DOHH2 (cell line): ENCODE measurements at regions not wholly inside any gene's neighbourhood (a gene's known extent, or its start where the extent isn't known, plus 50 kb on each side); places are given as distances from the start of the nearest gene placed in this dataset.

Source experiments
- H3F3A ChIP-seq: fragments of 200-600 bp; sonication (generic), shearing (Covaris generic); 2 replicates; pipeline ENCODE4 v1.6.0; 2016; ENCODE audit warnings: antibody characterized with exemption, mild to moderate bottlenecking; ENCODE audit not compliant: control insufficient read depth, insufficient read depth
- H3K27ac ChIP-seq: fragments of 200-600 bp; sonication (generic); 2 replicates; pipeline ENCODE4 v1.5.1; 2014; ENCODE audit warnings: low read depth, mild to moderate bottlenecking, low read length, moderate library complexity
- H3K27me3 ChIP-seq: fragments of 200-600 bp; sonication (generic); 2 replicates; pipeline ENCODE4 v1.6.1; 2014; ENCODE audit warnings: mild to moderate bottlenecking, low read length, mixed read lengths; ENCODE audit not compliant: control insufficient read depth
- H3K36me3 ChIP-seq: fragments of 200-600 bp; sonication (generic); 2 replicates; pipeline ENCODE4 v1.6.1; 2014; ENCODE audit warnings: mild to moderate bottlenecking, low read length, moderate library complexity, mixed read lengths; ENCODE audit not compliant: control insufficient read depth
- H3K4me1 ChIP-seq: fragments of 200-600 bp; sonication (generic); 2 replicates; pipeline ENCODE4 v1.6.1; 2014; ENCODE audit warnings: mild to moderate bottlenecking, low read length, mixed read lengths; ENCODE audit not compliant: control insufficient read depth
- H3K4me2 ChIP-seq: fragments of 200-600 bp; sonication (generic); 2 replicates; pipeline ENCODE4 v1.6.0; 2014; ENCODE audit warnings: mild to moderate bottlenecking, low read length, moderate library complexity
- H3K4me3 ChIP-seq: fragments of 200-600 bp; sonication (generic); 2 replicates; pipeline ENCODE4 v1.5.1; 2014; ENCODE audit warnings: mild to moderate bottlenecking, low read length, mixed read lengths
- H3K79me2 ChIP-seq: fragments of 200-600 bp; sonication (generic); 2 replicates; pipeline ENCODE4 v1.6.1; 2014; ENCODE audit warnings: mild to moderate bottlenecking, low read length, mixed read lengths; ENCODE audit not compliant: control insufficient read depth
- H3K9me2 ChIP-seq: fragments of 200-600 bp; sonication (generic); replicated peaks from 2 replicates; pipeline ENCODE4 v1.6.1; 2014; ENCODE audit warnings: mild to moderate bottlenecking, low read length, mixed read lengths; ENCODE audit not compliant: control insufficient read depth
- H3K9me3 ChIP-seq: fragments of 200-600 bp; sonication (generic); 2 replicates; pipeline ENCODE4 v1.6.1; 2014; ENCODE audit warnings: antibody characterized with exemption, low read length, mixed read lengths; ENCODE audit not compliant: control insufficient read depth, insufficient read depth
- H4K20me1 ChIP-seq: fragments of 200-600 bp; sonication (generic); 2 replicates; pipeline ENCODE4 v1.6.0; 2014; ENCODE audit warnings: low read depth, mild to moderate bottlenecking, antibody characterized with exemption, low read length, moderate library complexity; ENCODE audit not compliant: control insufficient read depth, insufficient read depth
- EZH2phosphoT487 ChIP-seq: fragments of 200-600 bp; sonication (generic); IDR thresholded peaks from 2 replicates; pipeline ENCODE4 v1.6.1; 2017; ENCODE audit warnings: borderline replicate concordance, mild to moderate bottlenecking, antibody characterized with exemption, low read length, moderate library complexity, mixed read lengths
- TF ChIP-seq, protein P1 (sequence below): fragments of 200-600 bp; sonication (generic); IDR thresholded peaks from one replicate; pipeline ENCODE4 v1.5.1; 2014; ENCODE audit warnings: antibody characterized with exemption, mild to moderate bottlenecking, low read depth, low read length; ENCODE audit not compliant: poor library complexity, severe bottlenecking

DNA sequence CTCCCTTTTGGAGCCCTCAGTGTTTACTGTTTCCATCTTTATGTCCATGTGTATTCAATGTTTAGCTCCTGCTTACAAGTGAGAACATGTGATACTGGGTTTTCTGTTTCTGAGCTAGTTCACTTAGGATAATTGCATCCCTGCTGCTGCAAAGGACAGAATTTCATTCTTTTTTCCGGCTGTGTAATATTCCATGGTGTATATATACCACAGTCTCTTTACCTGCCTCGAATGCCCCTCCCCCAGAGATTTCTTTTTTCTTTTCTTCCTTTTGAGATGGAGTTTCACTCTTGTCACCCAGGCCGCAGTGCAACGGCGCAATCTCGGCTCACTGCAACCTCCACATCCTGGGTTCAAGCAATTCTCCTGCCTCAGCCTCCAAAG, 60.9 kb downstream of the RMI2 start:
- peaks cover 3% of the 10 kb centered on the region; the same call in 1 of the 2 replicates for H4K20me1 ChIP-seq
- H3F3A ChIP-seq: no peaks in the 10 kb centered on the region; the same call in 1 of the 2 replicates
- H3K27me3 ChIP-seq: peaks cover 4% of the 10 kb centered on the region; the same call in 1 of the 2 replicates
- TF ChIP-seq, protein P1, sequence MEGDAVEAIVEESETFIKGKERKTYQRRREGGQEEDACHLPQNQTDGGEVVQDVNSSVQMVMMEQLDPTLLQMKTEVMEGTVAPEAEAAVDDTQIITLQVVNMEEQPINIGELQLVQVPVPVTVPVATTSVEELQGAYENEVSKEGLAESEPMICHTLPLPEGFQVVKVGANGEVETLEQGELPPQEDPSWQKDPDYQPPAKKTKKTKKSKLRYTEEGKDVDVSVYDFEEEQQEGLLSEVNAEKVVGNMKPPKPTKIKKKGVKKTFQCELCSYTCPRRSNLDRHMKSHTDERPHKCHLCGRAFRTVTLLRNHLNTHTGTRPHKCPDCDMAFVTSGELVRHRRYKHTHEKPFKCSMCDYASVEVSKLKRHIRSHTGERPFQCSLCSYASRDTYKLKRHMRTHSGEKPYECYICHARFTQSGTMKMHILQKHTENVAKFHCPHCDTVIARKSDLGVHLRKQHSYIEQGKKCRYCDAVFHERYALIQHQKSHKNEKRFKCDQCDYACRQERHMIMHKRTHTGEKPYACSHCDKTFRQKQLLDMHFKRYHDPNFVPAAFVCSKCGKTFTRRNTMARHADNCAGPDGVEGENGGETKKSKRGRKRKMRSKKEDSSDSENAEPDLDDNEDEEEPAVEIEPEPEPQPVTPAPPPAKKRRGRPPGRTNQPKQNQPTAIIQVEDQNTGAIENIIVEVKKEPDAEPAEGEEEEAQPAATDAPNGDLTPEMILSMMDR: no peak
- no peak for TF ChIP-seq EZH2phosphoT487
- H3K27ac ChIP-seq: no peak overlapping the region
- H3K9me2 ChIP-seq: no peaks in the 10 kb centered on the region
- H3K79me2 ChIP-seq: no peaks in the 10 kb centered on the region
- no peaks in the 10 kb centered on the region for H3K4me1 ChIP-seq
- no peak overlapping the region for H3K4me2 ChIP-seq
- H3K9me3 ChIP-seq: no peaks in the 10 kb centered on the region
- no peak overlapping the region for H3K4me3 ChIP-seq
- no peaks in the 10 kb centered on the region for H3K36me3 ChIP-seq

DNA sequence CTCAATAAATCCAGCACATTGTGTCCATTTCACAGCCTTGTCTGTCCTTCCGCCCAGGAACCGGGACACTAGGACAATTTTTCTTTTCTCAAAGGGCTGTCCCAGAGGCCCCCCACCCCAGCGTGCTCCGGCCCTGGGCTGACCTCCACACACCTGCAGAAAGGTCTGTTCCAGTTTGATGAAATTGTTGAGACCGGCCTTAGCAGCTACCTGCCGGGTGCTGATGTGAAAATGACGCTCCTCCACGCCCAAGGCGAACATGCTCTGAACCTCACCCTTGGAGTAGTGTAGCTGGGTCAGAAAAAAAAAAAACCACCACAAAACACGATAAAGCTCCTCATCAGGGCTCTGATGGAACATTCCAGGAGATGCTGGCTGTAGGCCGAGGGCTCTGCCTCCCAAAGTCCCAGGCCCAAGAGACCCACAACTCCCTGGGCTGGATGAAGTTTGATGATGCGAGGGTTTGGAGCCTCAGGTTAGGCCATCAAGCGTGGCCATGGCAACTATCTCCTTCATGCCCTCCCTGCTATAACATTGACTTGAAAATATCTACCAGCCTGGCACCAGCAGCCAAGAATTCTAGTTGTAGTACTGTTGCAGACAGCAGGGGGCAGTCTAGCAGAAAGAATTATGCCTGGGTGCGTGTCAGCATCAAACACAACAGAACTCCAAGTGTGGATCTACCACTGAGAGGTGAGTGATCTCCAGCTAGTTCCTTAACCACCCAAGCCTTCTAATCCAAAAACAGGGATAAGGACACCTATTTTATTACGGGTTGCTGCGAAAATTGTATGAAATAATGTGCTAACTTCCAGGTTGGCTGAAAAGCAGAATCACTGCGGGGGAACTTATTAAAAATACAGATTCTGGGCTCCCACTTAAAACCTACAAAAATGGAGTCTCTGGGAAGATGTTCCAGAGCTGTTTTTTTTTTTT, 62.1 kb downstream of the RMI2 start:
- Histone ChIP-seq H3K79me2 (no peaks in the 10 kb centered on the region), H3K27ac (no peak overlapping the region), H3K4me1 (no peaks in the 10 kb centered on the region), H3K36me3 (no peaks in the 10 kb centered on the region), H3K4me2 (no peak overlapping the region), H4K20me1 (peaks cover 3% of the 10 kb centered on the region; the same call in 1 of the 2 replicates), H3K4me3 (no peak overlapping the region), H3K27me3 (0 out of 2 replicates have a peak, but pooled peaks cover 2% of the 10 kb centered on the region), H3K9me3 (no peaks in the 10 kb centered on the region), H3F3A (no peaks in the 10 kb centered on the region; the same call in 1 of the 2 replicates), H3K9me2 (no peaks in the 10 kb centered on the region)
- TF ChIP-seq, protein P1: peak; percentile 87
- no peak for TF ChIP-seq EZH2phosphoT487

DNA sequence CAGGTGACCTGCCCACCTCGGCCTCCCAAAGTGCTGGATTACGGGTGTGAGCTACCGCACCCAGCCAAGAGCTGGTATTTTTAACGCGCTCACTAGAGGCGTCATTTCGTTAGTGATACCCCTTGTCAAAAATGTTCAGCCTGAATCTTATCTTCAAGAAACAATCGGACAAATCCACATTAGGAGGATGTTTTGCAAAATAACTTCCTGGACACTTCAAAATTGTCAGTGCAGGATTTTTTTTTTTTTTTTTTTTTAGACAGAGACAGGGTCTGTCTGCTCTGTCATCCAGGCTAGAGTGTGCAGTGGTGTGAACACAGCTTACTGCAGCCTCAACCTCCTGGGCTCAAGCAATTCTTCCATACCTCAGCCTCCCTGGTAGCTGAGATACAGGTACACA, 63.0 kb downstream of the RMI2 start:
- Histone ChIP-seq H3K36me3 (no peaks in the 10 kb centered on the region), H3K27me3 (0 out of 2 replicates have a peak, but pooled peaks cover 2% of the 10 kb centered on the region), H3K4me2 (no peak overlapping the region), H3K27ac (no peak overlapping the region), H3K9me3 (no peaks in the 10 kb centered on the region), H3K4me3 (no peak overlapping the region), H3K4me1 (no peaks in the 10 kb centered on the region), H3F3A (no peaks in the 10 kb centered on the region; the same call in 1 of the 2 replicates), H4K20me1 (peaks cover 3% of the 10 kb centered on the region; the same call in 1 of the 2 replicates), H3K9me2 (no peaks in the 10 kb centered on the region), H3K79me2 (no peaks in the 10 kb centered on the region)
- TF ChIP-seq, protein P1: no peak
- TF ChIP-seq EZH2phosphoT487: no peak
